WTC11 (cell line): ENCODE measurements at regions not wholly inside any gene's neighbourhood (a gene's known extent, or its start where the extent isn't known, plus 50 kb on each side); places are given as distances from the start of the nearest gene placed in this dataset.
"Not testable (repeated sequence)": the region's sequence is repeated elsewhere in the genome, so short reads cannot be mapped to it uniquely, and the experiment has no call there.

Experiments
- ATAC-seq: fragments of 200-7000 bp; cut with Tn5 transposase; 2 replicates; pipeline ENCODE4 v1.10.0; 2021; ENCODE audit warnings: mild to moderate bottlenecking, moderate library complexity
- CTCF ChIA-PET: fragments of 300-600 bp; sonication (Branson Sonifier 250); formaldehyde crosslinking; loops from one replicate; lab custom pipeline; 2021; ENCODE audit warnings: antibody characterized with exemption; lab: Charles Lee
- POLR2A ChIA-PET: fragments of 350-600 bp; sonication (Branson Sonifier 250); formaldehyde crosslinking; loops from one replicate; lab custom pipeline; 2021; ENCODE audit warnings: antibody characterized with exemption; lab: Charles Lee
- DNase-seq: peaks from one replicate; pipeline ENCODE4 v3.0.0; 2021; ENCODE audit warnings: low spot score
- H3K27ac Mint-ChIP-seq: 2 replicates; pipeline ENCODE4 v1.8.0; 2021; ENCODE audit warnings: mixed read lengths
- H3K27me3 Mint-ChIP-seq: 2 replicates; pipeline ENCODE4 v1.8.0; 2021; ENCODE audit warnings: low read depth, mild to moderate bottlenecking, moderate library complexity, mixed read lengths
- H3K36me3 Mint-ChIP-seq: 2 replicates; pipeline ENCODE4 v1.8.0; 2021; ENCODE audit warnings: mixed read lengths
- H3K4me1 Mint-ChIP-seq: 2 replicates; pipeline ENCODE4 v1.8.0; 2022; ENCODE audit warnings: mixed read lengths
- H3K4me3 Mint-ChIP-seq: 2 replicates; pipeline ENCODE4 v1.8.0; 2021; ENCODE audit warnings: mild to moderate bottlenecking, moderate library complexity, mixed read lengths
- H3K9me3 Mint-ChIP-seq: 2 replicates; pipeline ENCODE4 v1.8.0; 2021; ENCODE audit warnings: mixed read lengths
- ATF2 ChIP-seq: sonication (generic); formaldehyde crosslinking; IDR thresholded peaks from 2 replicates; pipeline ENCODE4 v1.8.1; 2022; ENCODE audit warnings: low read depth, missing genetic modification reagents, borderline replicate concordance
- CTCF ChIP-seq: fragments of 200-600 bp; IDR thresholded peaks from 2 replicates; pipeline ENCODE4 v1.8.0; 2022; ENCODE audit warnings: antibody characterized with exemption
- EMX1 ChIP-seq: fragments of 250-450 bp; sonication (Bioruptor Pico); IDR thresholded peaks from 2 replicates; pipeline ENCODE4 v1.8.0; 2021; ENCODE audit warnings: mild to moderate bottlenecking
- ERG ChIP-seq: fragments of 250-450 bp; sonication (Bioruptor Pico); IDR thresholded peaks from 2 replicates; pipeline ENCODE4 v1.8.0; 2021; ENCODE audit warnings: mild to moderate bottlenecking
- IRF1 ChIP-seq: sonication (generic); formaldehyde crosslinking; IDR thresholded peaks from 2 replicates; pipeline ENCODE4 v1.8.0; 2023; ENCODE audit warnings: missing genetic modification reagents
- SOX15 ChIP-seq: fragments of 250-450 bp; sonication (Bioruptor Pico); IDR thresholded peaks from 2 replicates; pipeline ENCODE4 v1.9.0; 2021; ENCODE audit warnings: mild to moderate bottlenecking
- TEAD1 ChIP-seq: sonication (generic); formaldehyde crosslinking; IDR thresholded peaks from 2 replicates; pipeline ENCODE4 v1.8.0; 2022; ENCODE audit warnings: mild to moderate bottlenecking, missing genetic modification reagents
- ZNF121 ChIP-seq: sonication (generic); formaldehyde crosslinking; IDR thresholded peaks from 2 replicates; pipeline ENCODE4 v1.8.0; 2023; ENCODE audit warnings: missing genetic modification reagents
- ZNF219 ChIP-seq: sonication (generic); formaldehyde crosslinking; IDR thresholded peaks from 2 replicates; pipeline ENCODE4 v1.8.0; 2023; ENCODE audit warnings: missing genetic modification reagents, mild to moderate bottlenecking, borderline replicate concordance
- ZNF396 ChIP-seq: fragments of 250-450 bp; sonication (Bioruptor Pico); IDR thresholded peaks from 2 replicates; pipeline ENCODE4 v1.8.0; 2021; ENCODE audit warnings: mild to moderate bottlenecking, moderate library complexity, borderline replicate concordance
- ZNF416 ChIP-seq: fragments of 250-450 bp; sonication (Bioruptor Pico); IDR thresholded peaks from 2 replicates; pipeline ENCODE4 v1.9.0; 2021; ENCODE audit warnings: mild to moderate bottlenecking, inconsistent platforms
- ZNF532 ChIP-seq: fragments of 250-450 bp; sonication (Bioruptor Pico); IDR thresholded peaks from 2 replicates; pipeline ENCODE4 v1.9.0; 2021; ENCODE audit warnings: mild to moderate bottlenecking, borderline replicate concordance

- DNase-seq: no peak
- ChIA-PET POLR2A (interaction anchor here (0.6 to 1.0 kb wide), 4 partner anchors 73 to 593 kb away, joined by 3 to 9 read pairs (median 3); no protein-coding TSS in a partner anchor), CTCF (interaction anchor here (0.6 to 1.7 kb wide), 25 partner anchors 11 to 492 kb away, joined by 3 to 15 read pairs (median 4); partner anchors contain the start of gene PSMA6)
- ATAC-seq: peak; percentile 66
- Mint-ChIP-seq H3K9me3 (no peaks in the 10 kb centered on the region), H3K27ac (peak overlapping the region; percentile 71), H3K27me3 (no peaks in the 10 kb centered on the region), H3K4me3 (no peak overlapping the region), H3K36me3 (no peaks in the 10 kb centered on the region), H3K4me1 (peaks cover 8% of the 10 kb centered on the region)
- no peak for TF ChIP-seq ATF2 (CRISPR knock-in tag)
- no peak for TF ChIP-seq ZNF121
- no peak for TF ChIP-seq ZNF396 (CRISPR knock-in tag)
- no peak for TF ChIP-seq ERG
- no peak for TF ChIP-seq ZNF416 (CRISPR knock-in tag)
- no peak for TF ChIP-seq ZNF219
- TF ChIP-seq ZNF532 (CRISPR knock-in tag): no peak
- no peak for TF ChIP-seq CTCF
- no peak for TF ChIP-seq IRF1
Observed at GRCh38 chr14:35215110-35215813, 76.9 kb upstream of the PSMA6 start.

GRCh38 chr14:35218176-35218575 is 74.0 kb upstream of the PSMA6 start:
- H3K27me3 Mint-ChIP-seq, DNase-seq, POLR2A ChIA-PET: not testable (repeated sequence)
- TF ChIP-seq ZNF121: peak; percentile 62; the same call in 1 of the 2 replicates
- TF ChIP-seq, all 79 proteins: peak for 1; not testable (repeated sequence) for 78
- H3K27ac Mint-ChIP-seq, H3K9me3 Mint-ChIP-seq, H3K4me3 Mint-ChIP-seq, CTCF ChIA-PET, H3K4me1 Mint-ChIP-seq, H3K36me3 Mint-ChIP-seq, ATAC-seq: not testable (repeated sequence)

GRCh38 chr14:35218963-35219362 is 73.2 kb upstream of the PSMA6 start:
- DNase-seq: no peak
- Mint-ChIP-seq H3K4me1 (peaks cover 9% of the 10 kb centered on the region), H3K27me3 (no peaks in the 10 kb centered on the region), H3K9me3 (no peaks in the 10 kb centered on the region), H3K4me3 (no peak overlapping the region), H3K27ac (no peak overlapping the region), H3K36me3 (no peaks in the 10 kb centered on the region)
- ChIA-PET POLR2A (no interaction called here), CTCF (no interaction called here)
- no peak for ATAC-seq
- TF ChIP-seq ERG: no peak
- TF ChIP-seq EMX1 (CRISPR knock-in tag): no peak
- TF ChIP-seq SOX15: no peak
- TF ChIP-seq TEAD1 (CRISPR knock-in tag): no peak
